ENCODE measurements at regions not wholly inside any gene's neighbourhood (a gene's known extent, or its start where the extent isn't known, plus 50 kb on each side); places are given as distances from the start of the nearest gene placed in this dataset.
A peak's percentile ranks its signal among the peaks of the same experiment; 100 is the strongest.
"Not testable (repeated sequence)": the region's sequence is repeated elsewhere in the genome, so short reads cannot be mapped to it uniquely, and the experiment has no call there.

DNA sequence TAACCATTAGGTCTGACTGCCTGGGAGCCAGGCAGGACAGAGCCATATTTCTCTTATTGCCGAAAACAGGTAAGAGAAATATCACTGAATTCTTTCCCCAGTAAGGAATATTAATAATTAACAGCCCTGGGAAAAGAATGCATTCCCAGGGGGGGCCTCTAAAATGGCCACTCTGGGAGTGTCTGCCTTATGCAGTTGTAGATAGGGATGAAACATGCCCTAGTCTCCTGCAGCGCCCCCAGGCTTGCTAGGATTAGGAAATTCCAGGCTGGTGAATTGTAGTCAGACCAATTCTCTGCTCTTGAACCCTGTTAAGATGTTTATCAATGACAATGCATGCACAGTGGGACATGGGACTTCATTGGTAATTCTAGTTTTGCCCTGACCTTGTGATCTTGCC is 317.9 kb upstream of the GLI3 start:
- POLR2A ChIA-PET; CTCF ChIA-PET (ENCODE audit: low intra/inter-chr PET ratio); H3K36me3 ChIP-seq (ENCODE audit: control insufficient read depth, insufficient read depth, low read length); DNase-seq (ENCODE audit: extremely low read depth in 1 of 4, low spot score in 3 of 4); H3K79me2 ChIP-seq (ENCODE audit: control insufficient read depth, insufficient read depth, low read length); H3K27me3 ChIP-seq (ENCODE audit: control insufficient read depth in 2 of 2, insufficient read depth in 2 of 2, low read length in 2 of 2); in situ Hi-C loops (cut with MboI); H3K9me1 ChIP-seq (ENCODE audit: control insufficient read depth, insufficient read depth, low read length); intact Hi-C loops (cut with micrococcal nuclease); FAIRE-seq; H2AFZ ChIP-seq (ENCODE audit: low read depth, low read length); H3K4me3 ChIP-seq; H3K9ac ChIP-seq (ENCODE audit: insufficient read depth in 1 of 2, low read depth in 2 of 2, low read length in 2 of 2); BruUV-seq (replicated peaks); H3K27ac ChIP-seq (ENCODE audit: extremely low read depth, low read depth, low read length); H3K4me2 ChIP-seq (ENCODE audit: insufficient read depth, low read length); H3K4me1 ChIP-seq (replicated peaks in 1 of 2; ENCODE audit: control insufficient read depth in 2 of 2, insufficient read depth in 2 of 2, low read length in 2 of 2); H3K9me3 ChIP-seq (replicated peaks; ENCODE audit: control insufficient read depth, insufficient read depth, low read depth, low read length); ATAC-seq; H4K20me1 ChIP-seq (replicated peaks; ENCODE audit: control insufficient read depth, insufficient read depth, low read length): not testable (repeated sequence)
- WGBS (ENCODE audit: insufficient coverage, low coverage, missing lambda C conversion rate), result 0% methylated on average over 2 of the region's 2 CpGs
- 0 out of 2 replicates have a peak, but pooled peaks have one; percentile 27 for TF ChIP-seq TRIM28 (IDR thresholded peaks at IDR 0.05)

DNA sequence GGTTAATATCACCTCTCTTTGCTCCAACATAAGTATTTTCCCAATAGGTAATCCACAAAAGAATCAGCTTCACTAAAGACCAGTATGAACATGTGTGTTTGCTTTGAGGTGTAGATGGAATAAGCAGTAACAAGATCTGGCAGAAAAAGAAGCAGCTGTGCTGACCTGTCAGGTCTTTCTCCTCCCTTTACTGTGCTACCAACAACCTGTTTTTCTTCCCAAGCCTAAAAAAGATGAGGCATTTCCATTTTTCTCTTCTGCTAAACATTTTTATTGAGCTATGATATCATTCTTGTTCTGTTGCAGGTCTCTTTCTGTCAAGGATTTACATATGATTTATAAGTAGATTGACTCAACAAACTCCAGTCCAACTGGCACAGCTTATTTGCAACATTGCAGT is 315.2 kb upstream of the GLI3 start:
- Histone ChIP-seq H4K20me1 (replicated peaks; ENCODE audit: control insufficient read depth, insufficient read depth, low read length) (no peaks in the 10 kb centered on the region), H3K79me2 (ENCODE audit: control insufficient read depth, insufficient read depth, low read length) (no peaks in the 10 kb centered on the region), H3K9ac (ENCODE audit: insufficient read depth in 1 of 2, low read depth in 2 of 2, low read length in 2 of 2) (no peak overlapping the region), H3K36me3 (ENCODE audit: control insufficient read depth, insufficient read depth, low read length) (no peaks in the 10 kb centered on the region), H3K4me2 (ENCODE audit: insufficient read depth, low read length) (no peak overlapping the region), H3K27me3 (ENCODE audit: control insufficient read depth in 2 of 2, insufficient read depth in 2 of 2, low read length in 2 of 2) (no peaks in the 10 kb centered on the region), H3K4me1 (replicated peaks in 1 of 2; ENCODE audit: control insufficient read depth in 2 of 2, insufficient read depth in 2 of 2, low read length in 2 of 2) (no peaks in the 10 kb centered on the region), H3K27ac (ENCODE audit: extremely low read depth, low read depth, low read length) (no peak overlapping the region), H3K9me1 (ENCODE audit: control insufficient read depth, insufficient read depth, low read length) (no peaks in the 10 kb centered on the region), H2AFZ (ENCODE audit: low read depth, low read length) (no peak overlapping the region), H3K9me3 (replicated peaks; ENCODE audit: control insufficient read depth, insufficient read depth, low read depth, low read length) (no peaks in the 10 kb centered on the region), H3K4me3 (no peak overlapping the region)
- DNase-seq (ENCODE audit: extremely low read depth in 1 of 4, low spot score in 3 of 4), result no peak
- intact Hi-C loops (cut with micrococcal nuclease), result no loop called here
- BruUV-seq (replicated peaks), result no TSS peak
- FAIRE-seq, result no peak
- no peak for ATAC-seq
- CTCF ChIA-PET (ENCODE audit: low intra/inter-chr PET ratio), result no interaction called here
- in situ Hi-C loops (cut with MboI), result no loop called here
- TF ChIP-seq, protein P1, sequence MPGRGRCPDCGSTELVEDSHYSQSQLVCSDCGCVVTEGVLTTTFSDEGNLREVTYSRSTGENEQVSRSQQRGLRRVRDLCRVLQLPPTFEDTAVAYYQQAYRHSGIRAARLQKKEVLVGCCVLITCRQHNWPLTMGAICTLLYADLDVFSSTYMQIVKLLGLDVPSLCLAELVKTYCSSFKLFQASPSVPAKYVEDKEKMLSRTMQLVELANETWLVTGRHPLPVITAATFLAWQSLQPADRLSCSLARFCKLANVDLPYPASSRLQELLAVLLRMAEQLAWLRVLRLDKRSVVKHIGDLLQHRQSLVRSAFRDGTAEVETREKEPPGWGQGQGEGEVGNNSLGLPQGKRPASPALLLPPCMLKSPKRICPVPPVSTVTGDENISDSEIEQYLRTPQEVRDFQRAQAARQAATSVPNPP (IDR thresholded peaks at IDR 0.05; ENCODE audit: borderline replicate concordance, insufficient read depth, insufficient read length), result no peak
- TF ChIP-seq ZFP1 (CRISPR knock-in tag; IDR thresholded peaks at IDR 0.05) (no peak), KLF6 (CRISPR knock-in tag; IDR thresholded peaks at IDR 0.05; ENCODE audit: borderline replicate concordance) (no peak), KLF10 (CRISPR knock-in tag; IDR thresholded peaks at IDR 0.05) (no peak), FOXJ3 (CRISPR knock-in tag; IDR thresholded peaks at IDR 0.05) (no peak), LCOR (CRISPR knock-in tag; IDR thresholded peaks at IDR 0.05) (no peak), RBM34 (IDR thresholded peaks at IDR 0.05; ENCODE audit: borderline replicate concordance, insufficient read depth, low read length) (no peak), TSHZ1 (CRISPR knock-in tag; IDR thresholded peaks at IDR 0.05) (no peak)
- TF ChIP-seq, protein P2, sequence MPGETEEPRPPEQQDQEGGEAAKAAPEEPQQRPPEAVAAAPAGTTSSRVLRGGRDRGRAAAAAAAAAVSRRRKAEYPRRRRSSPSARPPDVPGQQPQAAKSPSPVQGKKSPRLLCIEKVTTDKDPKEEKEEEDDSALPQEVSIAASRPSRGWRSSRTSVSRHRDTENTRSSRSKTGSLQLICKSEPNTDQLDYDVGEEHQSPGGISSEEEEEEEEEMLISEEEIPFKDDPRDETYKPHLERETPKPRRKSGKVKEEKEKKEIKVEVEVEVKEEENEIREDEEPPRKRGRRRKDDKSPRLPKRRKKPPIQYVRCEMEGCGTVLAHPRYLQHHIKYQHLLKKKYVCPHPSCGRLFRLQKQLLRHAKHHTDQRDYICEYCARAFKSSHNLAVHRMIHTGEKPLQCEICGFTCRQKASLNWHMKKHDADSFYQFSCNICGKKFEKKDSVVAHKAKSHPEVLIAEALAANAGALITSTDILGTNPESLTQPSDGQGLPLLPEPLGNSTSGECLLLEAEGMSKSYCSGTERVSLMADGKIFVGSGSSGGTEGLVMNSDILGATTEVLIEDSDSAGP (CRISPR knock-in tag; IDR thresholded peaks at IDR 0.05), result no peak
- POLR2A ChIA-PET, result no interaction called here

Measured in K562 (cell line).